ENCODE measurements at regions not wholly inside any gene's neighbourhood (a gene's known extent, or its start where the extent isn't known, plus 50 kb on each side); places are given as distances from the start of the nearest gene placed in this dataset.

GRCh38 chr17:27218719-27219488, 75.0 kb upstream of the WSB1 start:
- peaks cover 14% of the 10 kb centered on the region for H3K9me3 Mint-ChIP-seq
- no peak for TF ChIP-seq CTCF (conservative IDR thresholded peaks at IDR 0.05)
- DNase-seq (ENCODE audit: extremely low spot score, unreplicated experiment) = no peak
- H3K27me3 Mint-ChIP-seq = no peaks in the 10 kb centered on the region
- H3K4me3 Mint-ChIP-seq = no peak overlapping the region
- H3K4me1 Mint-ChIP-seq (ENCODE audit: unreplicated experiment) = no peaks in the 10 kb centered on the region
- H3K27ac Mint-ChIP-seq = no peak overlapping the region
- no peaks in the 10 kb centered on the region for H3K36me3 Mint-ChIP-seq

GRCh38 chr17:27222515-27222914, 71.4 kb upstream of the WSB1 start:
- no peaks in the 10 kb centered on the region for H3K4me1 Mint-ChIP-seq (ENCODE audit: unreplicated experiment)
- H3K27me3 Mint-ChIP-seq = no peaks in the 10 kb centered on the region
- no peak for DNase-seq (ENCODE audit: extremely low spot score, unreplicated experiment)
- no peaks in the 10 kb centered on the region for H3K9me3 Mint-ChIP-seq
- H3K36me3 Mint-ChIP-seq = no peaks in the 10 kb centered on the region
- no peak for TF ChIP-seq CTCF (conservative IDR thresholded peaks at IDR 0.05)
- H3K27ac Mint-ChIP-seq = no peak overlapping the region
- no peak overlapping the region for H3K4me3 Mint-ChIP-seq

GRCh38 chr17:27224526-27225315, 69.2 kb upstream of the WSB1 start:
- Mint-ChIP-seq H3K9me3 (no peaks in the 10 kb centered on the region), H3K4me1 (ENCODE audit: unreplicated experiment) (no peaks in the 10 kb centered on the region), H3K27me3 (no peaks in the 10 kb centered on the region), H3K27ac (no peak overlapping the region), H3K4me3 (no peak overlapping the region), H3K36me3 (no peaks in the 10 kb centered on the region)
- DNase-seq (ENCODE audit: extremely low spot score, unreplicated experiment) = no peak
- no peak for TF ChIP-seq CTCF (conservative IDR thresholded peaks at IDR 0.05)

- no peaks in the 10 kb centered on the region for H3K36me3 Mint-ChIP-seq
- H3K27me3 Mint-ChIP-seq = no peaks in the 10 kb centered on the region
- no peaks in the 10 kb centered on the region for H3K4me1 Mint-ChIP-seq (ENCODE audit: unreplicated experiment)
- TF ChIP-seq CTCF (conservative IDR thresholded peaks at IDR 0.05) = no peak
- DNase-seq (ENCODE audit: extremely low spot score, unreplicated experiment) = no peak
- H3K4me3 Mint-ChIP-seq = no peak overlapping the region
- H3K27ac Mint-ChIP-seq = no peak overlapping the region
- H3K9me3 Mint-ChIP-seq = no peaks in the 10 kb centered on the region
These were observed 67.2 kb upstream of the WSB1 start for GRCh38 chr17:27226611-27227230.

- Mint-ChIP-seq H3K9me3 (no peaks in the 10 kb centered on the region), H3K27ac (no peak overlapping the region), H3K4me1 (ENCODE audit: unreplicated experiment) (no peaks in the 10 kb centered on the region), H3K4me3 (no peak overlapping the region), H3K27me3 (peaks cover 3% of the 10 kb centered on the region), H3K36me3 (no peaks in the 10 kb centered on the region)
- TF ChIP-seq CTCF (conservative IDR thresholded peaks at IDR 0.05) = no peak
- DNase-seq (ENCODE audit: extremely low spot score, unreplicated experiment) = no peak
These were observed 62.9 kb upstream of the WSB1 start for GRCh38 chr17:27230996-27231395.

Data from type B pancreatic cell (in vitro differentiated cells).